ENCODE measurements at regions not wholly inside any gene's neighbourhood (a gene's known extent, or its start where the extent isn't known, plus 50 kb on each side); places are given as distances from the start of the nearest gene placed in this dataset.

DNA sequence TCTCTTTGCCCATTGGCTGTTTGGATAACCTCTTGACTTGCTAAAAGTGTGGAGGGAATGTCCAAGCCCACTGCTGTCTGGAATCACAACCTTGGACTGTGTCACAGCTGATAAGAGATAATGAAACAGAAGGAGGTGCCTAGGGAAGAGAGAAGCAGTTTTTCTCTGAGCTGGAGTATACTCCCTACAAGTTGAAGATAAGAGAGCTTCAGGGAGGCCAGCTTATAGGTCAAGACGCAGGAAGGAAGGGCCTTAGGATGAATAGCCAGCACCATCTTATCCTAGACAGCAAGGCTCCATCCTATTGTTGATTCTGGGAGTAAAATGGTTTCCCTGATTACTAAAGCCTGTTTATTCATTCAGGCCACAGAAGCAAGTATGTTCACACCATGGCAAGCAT lies 244.7 kb downstream of the NPR3 start:
- TF ChIP-seq, protein P1, sequence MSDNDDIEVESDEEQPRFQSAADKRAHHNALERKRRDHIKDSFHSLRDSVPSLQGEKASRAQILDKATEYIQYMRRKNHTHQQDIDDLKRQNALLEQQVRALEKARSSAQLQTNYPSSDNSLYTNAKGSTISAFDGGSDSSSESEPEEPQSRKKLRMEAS (IDR thresholded peaks at IDR 0.05; ENCODE audit: insufficient read depth, insufficient read length): no peak
- H3K36me3 ChIP-seq (ENCODE audit: control insufficient read depth in 2 of 2, extremely low read depth in 1 of 2, insufficient read depth in 2 of 2, low read length in 2 of 2): no peaks in the 10 kb centered on the region
- dilution Hi-C loops (cut with MboI; ENCODE audit: extremely low pct_ligation_motif_present, low sequenced_read_pairs) (no loop called here), intact Hi-C loops (cut with micrococcal nuclease) (no loop called here)
- H3K4me3 ChIP-seq (replicated peaks in 1 of 3; ENCODE audit: insufficient read depth in 1 of 3, low read depth in 1 of 3, low read length in 3 of 3): no peak overlapping the region
- POLR2A ChIA-PET: no interaction called here
- no peaks in the 10 kb centered on the region for H3K9me1 ChIP-seq (replicated peaks; ENCODE audit: control insufficient read depth, extremely low read depth, insufficient read depth, low read length)
- no peaks in the 10 kb centered on the region for H3K79me2 ChIP-seq (ENCODE audit: control insufficient read depth, insufficient read depth, low read length)
- H3K4me2 ChIP-seq (ENCODE audit: insufficient read depth, low read length): no peak overlapping the region
- H3K9me3 ChIP-seq (replicated peaks; ENCODE audit: control insufficient read depth, insufficient read depth, low read length): no peaks in the 10 kb centered on the region
- H4K20me1 ChIP-seq (replicated peaks; ENCODE audit: control insufficient read depth, extremely low read depth, insufficient read depth, low read length): no peaks in the 10 kb centered on the region
- no TSS peak for BruUV-seq (replicated peaks)
- no peak overlapping the region for H3K27ac ChIP-seq (ENCODE audit: insufficient read depth, low read depth, low read length)
- no peaks in the 10 kb centered on the region for H3K27me3 ChIP-seq (ENCODE audit: control insufficient read depth in 2 of 2, insufficient read depth in 2 of 2, low read length in 2 of 2)
- H2AFZ ChIP-seq (ENCODE audit: low read depth, low read length): no peak overlapping the region
- H3K4me1 ChIP-seq (ENCODE audit: control insufficient read depth, extremely low read depth, insufficient read depth, low read length): no peaks in the 10 kb centered on the region
- no peak for DNase-seq (ENCODE audit: low read depth, low spot score)
- no peak overlapping the region for H3K9ac ChIP-seq (replicated peaks; ENCODE audit: extremely low read depth, insufficient read depth, low read length)
- CTCF ChIA-PET: no interaction called here
- FAIRE-seq: no peak

DNA sequence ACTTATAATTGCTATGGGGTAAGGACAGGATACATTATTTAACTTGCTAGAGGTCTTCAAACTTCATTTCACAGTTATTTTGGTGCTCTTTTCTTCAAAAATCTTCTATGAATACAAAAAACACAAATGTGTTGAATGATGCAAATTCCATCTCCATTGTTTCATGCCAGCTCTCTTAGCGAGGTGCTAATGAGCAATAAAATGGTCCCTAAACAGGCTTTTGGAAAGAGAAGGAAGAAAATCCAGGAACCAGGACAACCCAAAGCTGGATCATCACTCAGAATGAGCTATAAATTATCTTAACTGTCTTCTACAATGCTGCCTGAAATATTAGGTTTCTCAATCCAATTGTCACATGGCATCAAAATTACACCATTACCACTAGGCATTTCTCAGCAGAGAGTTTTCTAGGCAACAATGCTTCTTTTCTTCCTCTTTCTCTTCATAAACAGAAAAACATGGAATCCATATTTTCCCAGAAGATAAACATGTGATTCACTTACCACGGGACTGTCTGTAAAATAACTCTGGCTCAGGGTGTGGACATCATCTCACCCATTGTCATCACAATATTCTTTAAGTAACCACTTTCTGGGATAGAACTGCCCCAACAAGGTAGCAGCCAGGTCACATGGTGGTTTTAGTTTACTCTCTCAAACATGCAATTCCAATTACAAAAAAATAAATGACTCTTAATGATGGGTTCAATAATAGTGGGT lies 249.4 kb downstream of the NPR3 start:
- Histone ChIP-seq H3K9ac (replicated peaks; ENCODE audit: extremely low read depth, insufficient read depth, low read length) (no peak overlapping the region), H2AFZ (ENCODE audit: low read depth, low read length) (no peak overlapping the region), H3K4me3 (replicated peaks in 1 of 3; ENCODE audit: insufficient read depth in 1 of 3, low read depth in 1 of 3, low read length in 3 of 3) (no peak overlapping the region), H3K9me1 (replicated peaks; ENCODE audit: control insufficient read depth, extremely low read depth, insufficient read depth, low read length) (no peaks in the 10 kb centered on the region), H3K27me3 (ENCODE audit: control insufficient read depth in 2 of 2, insufficient read depth in 2 of 2, low read length in 2 of 2) (peaks cover 0 to 3% of the 10 kb centered on the region in 2 experiments), H4K20me1 (replicated peaks; ENCODE audit: control insufficient read depth, extremely low read depth, insufficient read depth, low read length) (no peaks in the 10 kb centered on the region), H3K27ac (ENCODE audit: insufficient read depth, low read depth, low read length) (no peak overlapping the region), H3K36me3 (ENCODE audit: control insufficient read depth in 2 of 2, extremely low read depth in 1 of 2, insufficient read depth in 2 of 2, low read length in 2 of 2) (no peaks in the 10 kb centered on the region), H3K79me2 (ENCODE audit: control insufficient read depth, insufficient read depth, low read length) (no peaks in the 10 kb centered on the region), H3K9me3 (replicated peaks; ENCODE audit: control insufficient read depth, insufficient read depth, low read length) (no peaks in the 10 kb centered on the region), H3K4me1 (ENCODE audit: control insufficient read depth, extremely low read depth, insufficient read depth, low read length) (no peaks in the 10 kb centered on the region), H3K4me2 (ENCODE audit: insufficient read depth, low read length) (no peak overlapping the region)
- CTCF ChIA-PET: interaction anchor here (1.2 kb wide), 1 partner anchor 9 kb away, joined by 3 read pairs; no protein-coding TSS in a partner anchor
- dilution Hi-C loops (cut with MboI; ENCODE audit: extremely low pct_ligation_motif_present, low sequenced_read_pairs): no loop called here
- no peak for FAIRE-seq
- POLR2A ChIA-PET: no interaction called here
- intact Hi-C loops (cut with micrococcal nuclease): loop anchor here (10.0 kb wide), 1 partner anchor 464 kb away; no protein-coding TSS in a partner anchor
- no TSS peak for BruUV-seq (replicated peaks)
- DNase-seq (ENCODE audit: low read depth, low spot score): no peak
- TF ChIP-seq GATA2 (IDR thresholded peaks at IDR 0.05; ENCODE audit: insufficient read depth, insufficient read length, low read depth, low read length) (no peak), POLR2A (IDR thresholded peaks at IDR 0.05; ENCODE audit: low read depth, low read length) (no peak), FOS (IDR thresholded peaks at IDR 0.05; ENCODE audit: borderline replicate concordance, insufficient read depth, low read length) (no peak), POLR2AphosphoS5 (IDR thresholded peaks at IDR 0.05; ENCODE audit: insufficient read depth, low read depth, low read length) (no peak), JUN (IDR thresholded peaks at IDR 0.05; ENCODE audit: borderline replicate concordance, insufficient read depth, insufficient read length, low read depth) (no peak), MYC (IDR thresholded peaks at IDR 0.05; ENCODE audit: low read depth, low read length) (no peak), EZH2 (IDR thresholded peaks at IDR 0.05; ENCODE audit: borderline replicate concordance, low read depth, low read length, severe bottlenecking) (no peak)
- TF ChIP-seq, protein P2, sequence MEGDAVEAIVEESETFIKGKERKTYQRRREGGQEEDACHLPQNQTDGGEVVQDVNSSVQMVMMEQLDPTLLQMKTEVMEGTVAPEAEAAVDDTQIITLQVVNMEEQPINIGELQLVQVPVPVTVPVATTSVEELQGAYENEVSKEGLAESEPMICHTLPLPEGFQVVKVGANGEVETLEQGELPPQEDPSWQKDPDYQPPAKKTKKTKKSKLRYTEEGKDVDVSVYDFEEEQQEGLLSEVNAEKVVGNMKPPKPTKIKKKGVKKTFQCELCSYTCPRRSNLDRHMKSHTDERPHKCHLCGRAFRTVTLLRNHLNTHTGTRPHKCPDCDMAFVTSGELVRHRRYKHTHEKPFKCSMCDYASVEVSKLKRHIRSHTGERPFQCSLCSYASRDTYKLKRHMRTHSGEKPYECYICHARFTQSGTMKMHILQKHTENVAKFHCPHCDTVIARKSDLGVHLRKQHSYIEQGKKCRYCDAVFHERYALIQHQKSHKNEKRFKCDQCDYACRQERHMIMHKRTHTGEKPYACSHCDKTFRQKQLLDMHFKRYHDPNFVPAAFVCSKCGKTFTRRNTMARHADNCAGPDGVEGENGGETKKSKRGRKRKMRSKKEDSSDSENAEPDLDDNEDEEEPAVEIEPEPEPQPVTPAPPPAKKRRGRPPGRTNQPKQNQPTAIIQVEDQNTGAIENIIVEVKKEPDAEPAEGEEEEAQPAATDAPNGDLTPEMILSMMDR (IDR thresholded peaks at IDR 0.05; ENCODE audit: extremely low read depth in 1 of 2, insufficient read depth in 1 of 2, low read depth in 1 of 2, low read length in 2 of 2): no peak
- TF ChIP-seq, protein P1 (IDR thresholded peaks at IDR 0.05; ENCODE audit: insufficient read depth, insufficient read length): no peak

Measured in endothelial cell of umbilical vein (primary cell).